Activated naive CD8-positive, alpha-beta T cell treated with anti-CD3 and anti-CD28 coated beads for 36 hours (primary cell): ENCODE measurements at regions not wholly inside any gene's neighbourhood (a gene's known extent, or its start where the extent isn't known, plus 50 kb on each side); places are given as distances from the start of the nearest gene placed in this dataset.
A peak's percentile ranks its signal among the peaks of the same experiment; 100 is the strongest.

ENCODE experiments used
- DNase-seq: peaks from one replicate; pipeline ENCODE4 v3.0.0; 2021
- H3K27ac Mint-ChIP-seq: one replicate; pipeline ENCODE4 v1.8.0; 2022; ENCODE audit warnings: mild to moderate bottlenecking, moderate library complexity, mixed read lengths
- H3K27me3 Mint-ChIP-seq: one replicate; pipeline ENCODE4 v1.8.0; 2022; ENCODE audit warnings: mild to moderate bottlenecking, mixed read lengths
- H3K36me3 Mint-ChIP-seq: one replicate; pipeline ENCODE4 v1.8.0; 2021; ENCODE audit warnings: mild to moderate bottlenecking, mixed read lengths
- H3K4me1 Mint-ChIP-seq: one replicate; pipeline ENCODE4 v1.8.0; 2021; ENCODE audit warnings: mixed read lengths
- H3K4me3 Mint-ChIP-seq: one replicate; pipeline ENCODE4 v1.8.0; 2022; ENCODE audit warnings: mild to moderate bottlenecking, moderate library complexity, mixed read lengths
- H3K9me3 Mint-ChIP-seq: one replicate; pipeline ENCODE4 v1.8.0; 2022; ENCODE audit warnings: mixed read lengths

DNA sequence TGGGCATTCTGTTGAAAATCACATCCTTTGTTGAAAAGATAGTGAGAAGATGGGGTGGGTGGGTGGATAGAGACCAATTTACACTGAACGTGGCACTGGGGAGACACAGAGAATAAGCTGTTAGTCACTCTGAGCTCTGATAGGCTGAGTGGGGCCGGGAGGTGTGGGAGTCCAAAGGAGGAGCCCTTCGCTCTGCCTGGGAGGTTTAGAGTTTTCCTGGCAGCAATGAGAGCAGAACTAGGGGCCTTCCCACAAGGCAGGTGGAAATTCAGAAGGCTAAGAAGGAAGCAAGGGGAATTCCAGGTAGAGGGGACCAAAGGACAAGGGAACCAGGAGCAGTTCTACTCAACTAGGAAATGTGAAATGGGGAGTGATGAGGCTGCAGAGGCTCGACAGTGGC lies 272.7 kb downstream of the RPLP1 start:
- no peak for DNase-seq
- Mint-ChIP-seq H3K27ac (no peak overlapping the region), H3K9me3 (peaks cover 4% of the 10 kb centered on the region), H3K4me3 (no peak overlapping the region), H3K4me1 (peaks cover 54% of the 10 kb centered on the region), H3K36me3 (peaks cover 2% of the 10 kb centered on the region), H3K27me3 (peaks cover 6% of the 10 kb centered on the region)

DNA sequence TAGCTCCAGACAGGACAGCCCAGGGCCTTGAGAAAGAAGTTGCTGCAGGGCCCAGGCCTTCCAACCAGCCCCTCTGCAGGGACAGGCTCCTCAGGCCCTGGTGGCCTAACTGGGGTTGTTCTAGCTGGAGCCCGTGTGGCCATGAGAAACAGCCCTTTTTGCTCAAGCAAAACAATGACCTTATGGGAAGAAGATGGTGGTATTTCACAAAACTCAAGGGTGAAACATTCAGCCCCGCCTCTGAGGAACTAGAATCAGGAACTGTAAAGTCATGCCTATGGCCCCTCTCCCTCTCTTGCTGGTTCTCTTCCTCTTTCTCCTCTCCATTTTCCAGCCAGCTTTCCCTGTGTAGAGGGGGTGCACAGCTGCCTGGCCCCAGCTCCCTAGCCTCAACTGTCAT lies 273.3 kb downstream of the RPLP1 start:
- Mint-ChIP-seq H3K9me3 (no peaks in the 10 kb centered on the region), H3K27ac (no peak overlapping the region), H3K27me3 (peaks cover 6% of the 10 kb centered on the region), H3K4me1 (peaks cover 48% of the 10 kb centered on the region), H3K4me3 (no peak overlapping the region), H3K36me3 (peaks cover 2% of the 10 kb centered on the region)
- DNase-seq = no peak

DNA sequence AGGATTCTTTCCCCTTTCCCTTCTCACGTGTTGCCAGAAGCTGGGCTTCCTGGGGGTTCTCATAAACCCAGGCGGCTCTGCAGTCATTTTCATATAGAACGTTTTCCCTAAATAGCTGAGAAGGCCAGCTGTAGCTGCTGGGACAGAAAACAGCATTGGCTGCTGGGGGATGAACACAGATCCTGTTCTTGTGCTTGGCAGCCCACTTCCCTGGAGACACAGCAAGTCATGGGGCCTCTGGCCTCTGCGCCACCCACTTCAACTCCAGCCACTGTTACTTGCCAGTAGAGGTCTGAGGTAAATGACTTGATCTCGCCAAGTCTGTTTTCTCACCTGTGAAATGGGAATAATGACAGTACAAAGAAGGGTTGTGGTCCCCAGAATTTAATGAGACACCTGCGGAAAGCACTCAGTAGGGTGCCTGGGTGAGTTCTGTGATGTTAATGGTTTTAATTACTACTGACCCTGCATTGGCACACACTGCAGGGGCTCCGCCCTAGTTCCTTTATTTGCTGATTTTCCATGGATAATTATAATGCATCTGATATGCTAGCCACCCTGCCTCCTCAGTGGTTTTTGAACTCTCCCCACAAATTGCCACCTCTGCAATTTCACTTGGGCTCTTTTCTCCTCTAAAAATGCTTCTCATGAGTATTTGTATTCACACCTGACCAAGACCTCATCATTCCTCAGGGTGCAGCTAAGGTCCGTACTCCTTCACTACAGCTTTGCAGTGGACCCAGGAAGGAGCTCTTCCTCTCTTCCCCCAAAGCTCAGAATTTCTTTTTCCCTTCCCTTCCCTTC lies 274.7 kb downstream of the RPLP1 start:
- H3K4me3 Mint-ChIP-seq = no peak overlapping the region
- no peak overlapping the region for H3K27ac Mint-ChIP-seq
- H3K36me3 Mint-ChIP-seq = no peaks in the 10 kb centered on the region
- no peaks in the 10 kb centered on the region for H3K9me3 Mint-ChIP-seq
- DNase-seq = no peak
- H3K27me3 Mint-ChIP-seq = peaks cover 6% of the 10 kb centered on the region
- H3K4me1 Mint-ChIP-seq = peaks cover 35% of the 10 kb centered on the region

DNA sequence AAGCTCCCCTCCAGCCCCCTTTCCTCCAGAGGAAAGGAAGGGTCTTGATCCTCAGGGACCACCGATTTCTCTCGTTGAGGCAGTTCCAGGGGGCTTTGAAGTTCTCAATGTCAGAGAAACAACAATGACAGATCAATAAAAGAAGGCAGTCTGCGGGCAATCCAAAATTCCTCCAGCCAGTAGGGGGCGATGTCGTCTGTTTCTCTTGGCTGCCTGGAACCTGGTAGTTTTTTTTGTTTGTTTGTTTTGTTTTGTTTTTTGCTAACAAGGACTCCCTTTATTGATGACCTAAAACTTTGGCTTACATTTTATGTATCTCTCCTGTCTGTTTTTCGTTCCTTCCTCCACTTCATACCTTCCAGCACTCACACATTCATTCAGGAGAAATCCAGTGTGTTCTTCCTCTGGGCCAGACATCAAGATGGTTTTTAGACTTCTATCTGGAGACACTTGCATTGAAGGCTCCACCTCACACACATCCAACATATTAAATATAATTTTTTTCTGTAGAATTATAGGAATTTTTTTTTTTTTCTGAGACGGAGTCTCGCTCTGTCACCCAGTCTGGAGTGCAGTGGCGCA lies 276.6 kb downstream of the RPLP1 start:
- peaks cover 14% of the 10 kb centered on the region for H3K27me3 Mint-ChIP-seq
- peaks cover 23% of the 10 kb centered on the region for H3K4me1 Mint-ChIP-seq
- no peak overlapping the region for H3K27ac Mint-ChIP-seq
- no peaks in the 10 kb centered on the region for H3K36me3 Mint-ChIP-seq
- no peak overlapping the region for H3K4me3 Mint-ChIP-seq
- no peaks in the 10 kb centered on the region for H3K9me3 Mint-ChIP-seq
- DNase-seq = peak; percentile 49

DNA sequence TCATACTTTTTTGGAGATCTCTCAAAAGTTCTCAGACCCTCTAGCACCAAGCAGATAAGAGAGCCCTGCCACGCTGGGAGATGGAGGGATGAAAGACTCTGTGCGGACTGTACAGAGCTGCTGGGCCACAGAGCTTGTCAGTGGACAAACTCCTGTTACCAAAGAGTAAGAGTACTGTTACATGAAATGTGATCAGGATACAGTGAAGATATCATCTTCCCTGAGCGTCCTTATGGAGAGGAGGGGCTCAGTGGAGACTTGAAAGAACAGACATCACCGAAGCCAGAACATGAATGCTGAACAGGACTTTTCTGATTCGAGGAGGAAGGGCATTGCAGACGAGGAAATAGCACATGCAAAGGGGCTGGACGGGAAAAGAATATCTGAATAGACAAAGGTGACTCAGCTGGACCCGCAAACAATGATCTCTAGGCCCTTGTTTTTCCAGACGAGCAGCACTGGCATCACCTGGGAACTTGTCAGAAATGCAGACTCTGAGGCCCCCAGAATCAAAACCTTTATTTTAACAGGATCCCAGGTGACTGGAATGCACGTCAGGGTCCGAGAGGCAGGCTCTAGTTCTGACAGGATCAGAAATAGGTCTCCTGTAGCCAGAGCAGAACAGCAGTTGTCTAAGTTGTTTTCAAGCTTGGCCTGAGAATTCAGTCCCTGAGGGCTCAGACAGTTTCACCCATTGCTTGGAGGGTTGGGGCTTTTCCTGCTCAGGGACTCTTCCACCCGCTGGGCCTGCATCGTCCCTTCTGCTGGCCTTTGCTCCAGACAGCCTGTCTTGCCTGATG lies 277.9 kb downstream of the RPLP1 start:
- no peaks in the 10 kb centered on the region for H3K9me3 Mint-ChIP-seq
- peaks cover 14% of the 10 kb centered on the region for H3K27me3 Mint-ChIP-seq
- H3K27ac Mint-ChIP-seq = peak overlapping the region; percentile 7
- no peaks in the 10 kb centered on the region for H3K36me3 Mint-ChIP-seq
- no peak overlapping the region for H3K4me3 Mint-ChIP-seq
- H3K4me1 Mint-ChIP-seq = peaks cover 14% of the 10 kb centered on the region
- no peak for DNase-seq

DNA sequence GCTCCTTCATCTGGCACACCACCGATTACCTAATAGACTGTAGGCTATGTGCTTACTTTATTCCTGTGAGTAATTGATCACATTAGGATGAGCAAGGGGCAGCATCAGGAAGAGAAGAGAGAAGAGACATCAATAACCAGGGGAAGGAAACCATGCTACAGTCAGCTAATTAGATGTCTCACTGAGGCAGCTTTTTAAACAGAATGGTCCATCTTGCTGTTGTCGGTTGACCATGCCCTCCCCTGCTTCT lies 278.4 kb downstream of the RPLP1 start:
- no peak for DNase-seq
- H3K36me3 Mint-ChIP-seq = no peaks in the 10 kb centered on the region
- peaks cover 14% of the 10 kb centered on the region for H3K27me3 Mint-ChIP-seq
- no peaks in the 10 kb centered on the region for H3K9me3 Mint-ChIP-seq
- no peak overlapping the region for H3K27ac Mint-ChIP-seq
- H3K4me1 Mint-ChIP-seq = peaks cover 13% of the 10 kb centered on the region
- H3K4me3 Mint-ChIP-seq = no peak overlapping the region

DNA sequence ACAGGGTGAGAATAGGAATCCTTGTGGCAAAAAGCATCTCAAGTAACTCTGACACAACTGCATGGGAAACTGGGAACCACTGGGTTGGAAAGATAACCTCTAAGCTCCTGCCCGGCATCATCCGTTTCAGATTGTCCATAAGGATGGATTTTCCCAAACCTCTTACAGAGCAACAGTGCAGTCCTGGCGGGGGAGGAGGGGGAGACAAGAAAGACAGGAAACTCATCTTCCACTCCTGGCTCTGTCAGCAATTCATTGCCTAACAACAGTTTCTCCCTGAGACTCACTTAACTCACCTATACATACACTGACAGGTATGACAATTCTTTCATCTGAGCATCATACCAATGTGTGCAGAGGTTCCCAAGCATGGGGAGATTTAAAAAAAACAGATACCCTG lies 279.0 kb downstream of the RPLP1 start:
- Mint-ChIP-seq H3K4me1 (peaks cover 10% of the 10 kb centered on the region), H3K27me3 (peaks cover 11% of the 10 kb centered on the region), H3K9me3 (no peaks in the 10 kb centered on the region), H3K4me3 (no peak overlapping the region), H3K27ac (no peak overlapping the region), H3K36me3 (no peaks in the 10 kb centered on the region)
- no peak for DNase-seq

DNA sequence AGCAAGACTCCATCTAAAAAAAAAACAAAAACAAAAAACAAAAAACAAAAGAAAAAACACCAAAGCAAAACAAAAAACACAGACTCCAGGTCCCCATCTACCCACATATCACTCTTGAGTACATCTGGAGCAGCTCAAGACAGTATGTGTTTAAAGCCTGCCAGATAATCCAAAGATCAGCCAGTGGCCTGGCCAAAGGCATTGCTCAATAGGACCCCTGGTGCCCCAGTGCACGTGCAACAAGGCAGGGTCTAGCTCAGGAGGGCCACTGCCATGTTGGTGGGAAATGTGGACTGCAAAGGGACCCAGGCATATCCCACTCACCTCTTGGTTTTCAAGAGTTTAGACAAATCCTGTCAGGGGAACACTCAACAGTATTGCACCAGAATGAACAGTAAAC lies 279.5 kb downstream of the RPLP1 start:
- Mint-ChIP-seq H3K9me3 (no peaks in the 10 kb centered on the region), H3K4me1 (peaks cover 8% of the 10 kb centered on the region), H3K36me3 (no peaks in the 10 kb centered on the region), H3K27me3 (peaks cover 14% of the 10 kb centered on the region), H3K27ac (no peak overlapping the region), H3K4me3 (no peak overlapping the region)
- DNase-seq = no peak

DNA sequence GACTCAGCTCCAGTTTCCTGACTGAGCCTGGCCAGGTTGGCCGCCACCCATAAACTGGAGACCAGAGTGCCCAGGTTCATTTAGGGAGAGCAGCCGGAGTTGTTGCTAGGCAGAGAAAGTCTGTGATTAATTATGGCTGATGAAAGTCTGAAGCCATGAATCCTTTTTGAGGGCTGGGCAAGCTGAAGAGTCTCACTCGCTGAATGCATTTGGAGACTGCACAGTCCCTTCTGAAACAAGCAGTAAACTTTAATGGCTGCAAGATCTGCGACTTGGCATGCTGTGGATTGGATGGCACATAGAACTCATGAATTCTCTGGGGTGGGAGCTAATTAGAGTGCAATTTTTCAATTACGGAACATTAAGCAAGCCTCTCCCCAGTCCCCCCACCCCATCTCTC lies 282.1 kb downstream of the RPLP1 start:
- no peak for DNase-seq
- H3K27me3 Mint-ChIP-seq = peaks cover 13% of the 10 kb centered on the region
- no peak overlapping the region for H3K4me3 Mint-ChIP-seq
- H3K36me3 Mint-ChIP-seq = no peaks in the 10 kb centered on the region
- no peaks in the 10 kb centered on the region for H3K9me3 Mint-ChIP-seq
- no peaks in the 10 kb centered on the region for H3K4me1 Mint-ChIP-seq
- no peak overlapping the region for H3K27ac Mint-ChIP-seq

DNA sequence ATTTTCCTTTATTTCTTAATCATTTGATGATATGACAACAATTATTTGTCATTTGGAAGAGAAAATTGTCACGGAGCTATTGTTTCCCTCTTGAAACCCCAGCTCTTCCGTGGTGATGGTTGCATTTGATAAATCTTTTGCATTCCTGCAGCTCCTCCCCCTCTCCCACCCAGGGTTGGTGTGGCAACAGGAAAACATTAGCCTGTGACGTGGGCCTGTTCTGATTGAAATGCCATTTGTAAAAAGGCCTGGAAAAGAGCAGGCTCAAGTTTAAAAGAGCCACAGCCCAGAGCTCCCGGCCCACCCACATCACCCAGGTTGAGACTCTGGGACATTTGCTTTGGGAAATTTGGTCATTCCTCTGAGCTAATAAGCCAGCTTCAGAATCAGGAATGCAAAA lies 282.5 kb downstream of the RPLP1 start:
- Mint-ChIP-seq H3K4me3 (no peak overlapping the region), H3K36me3 (no peaks in the 10 kb centered on the region), H3K4me1 (no peaks in the 10 kb centered on the region), H3K27ac (no peak overlapping the region), H3K27me3 (peaks cover 13% of the 10 kb centered on the region), H3K9me3 (no peaks in the 10 kb centered on the region)
- DNase-seq = no peak

DNA sequence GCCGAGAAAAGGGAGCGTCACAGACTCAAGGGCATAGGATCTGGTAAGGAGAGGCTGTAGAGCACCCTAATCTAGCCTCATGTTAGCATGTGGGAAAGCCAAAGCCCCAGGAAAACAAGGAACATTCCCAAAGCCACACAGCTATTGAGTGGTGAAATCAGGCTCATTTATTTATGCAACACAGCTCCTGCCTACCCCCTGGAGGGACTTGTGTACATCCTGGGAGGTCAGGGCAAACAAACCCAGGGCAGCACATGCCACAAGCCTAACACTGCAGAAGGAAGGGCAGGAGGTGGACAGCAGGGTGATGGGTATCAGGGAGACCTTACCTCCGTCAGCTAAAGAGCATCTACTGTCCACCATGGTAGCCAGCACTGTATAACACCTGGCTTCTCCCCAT lies 283.5 kb downstream of the RPLP1 start:
- DNase-seq = no peak
- Mint-ChIP-seq H3K27ac (no peak overlapping the region), H3K4me1 (no peaks in the 10 kb centered on the region), H3K9me3 (no peaks in the 10 kb centered on the region), H3K4me3 (no peak overlapping the region), H3K27me3 (peaks cover 13% of the 10 kb centered on the region), H3K36me3 (no peaks in the 10 kb centered on the region)

DNA sequence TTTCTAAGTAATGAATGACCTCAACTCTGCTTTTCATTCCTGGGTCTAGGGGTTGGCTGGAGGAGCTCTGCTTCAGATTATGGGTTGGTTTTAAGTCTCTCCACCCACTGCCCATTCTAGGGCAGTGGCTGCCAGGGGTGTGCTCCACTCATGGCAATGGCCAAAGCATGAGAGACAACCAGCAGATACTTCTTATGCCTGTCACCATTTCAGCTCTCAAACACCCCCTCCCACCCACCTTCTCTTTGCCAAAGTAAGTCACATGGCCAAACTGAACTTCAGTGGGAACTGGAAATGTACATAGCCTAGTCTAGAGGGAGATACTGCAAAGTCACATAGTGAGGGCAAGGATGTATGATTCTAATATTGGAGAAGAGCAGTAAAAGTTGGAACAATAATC lies 285.3 kb downstream of the RPLP1 start:
- no peak overlapping the region for H3K4me3 Mint-ChIP-seq
- no peaks in the 10 kb centered on the region for H3K36me3 Mint-ChIP-seq
- H3K9me3 Mint-ChIP-seq = no peaks in the 10 kb centered on the region
- no peak overlapping the region for H3K27ac Mint-ChIP-seq
- H3K4me1 Mint-ChIP-seq = peaks cover 4% of the 10 kb centered on the region
- DNase-seq = no peak
- H3K27me3 Mint-ChIP-seq = peaks cover 13% of the 10 kb centered on the region

DNA sequence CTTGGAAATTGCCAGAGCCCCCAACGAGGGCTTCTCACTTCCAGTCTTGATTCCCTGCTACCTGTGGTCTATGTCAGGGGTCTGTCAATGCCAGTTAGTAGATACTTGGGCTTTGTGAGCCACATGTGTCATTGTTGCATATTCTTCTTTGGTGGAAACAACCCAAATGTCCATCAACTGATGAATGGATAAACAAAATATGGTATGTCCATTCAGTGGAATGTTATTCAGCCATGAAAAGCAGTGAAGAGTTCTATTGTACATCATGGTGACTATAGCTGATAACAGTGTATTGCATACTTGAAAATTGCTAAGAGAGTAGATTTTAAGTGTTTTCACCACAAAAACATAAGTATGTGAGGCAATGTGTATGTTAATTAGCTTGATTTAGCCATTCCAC lies 288.1 kb downstream of the RPLP1 start:
- Mint-ChIP-seq H3K9me3 (no peaks in the 10 kb centered on the region), H3K4me3 (no peak overlapping the region), H3K27me3 (peaks cover 20% of the 10 kb centered on the region), H3K36me3 (no peaks in the 10 kb centered on the region), H3K27ac (no peak overlapping the region), H3K4me1 (peaks cover 23% of the 10 kb centered on the region)
- DNase-seq = no peak

DNA sequence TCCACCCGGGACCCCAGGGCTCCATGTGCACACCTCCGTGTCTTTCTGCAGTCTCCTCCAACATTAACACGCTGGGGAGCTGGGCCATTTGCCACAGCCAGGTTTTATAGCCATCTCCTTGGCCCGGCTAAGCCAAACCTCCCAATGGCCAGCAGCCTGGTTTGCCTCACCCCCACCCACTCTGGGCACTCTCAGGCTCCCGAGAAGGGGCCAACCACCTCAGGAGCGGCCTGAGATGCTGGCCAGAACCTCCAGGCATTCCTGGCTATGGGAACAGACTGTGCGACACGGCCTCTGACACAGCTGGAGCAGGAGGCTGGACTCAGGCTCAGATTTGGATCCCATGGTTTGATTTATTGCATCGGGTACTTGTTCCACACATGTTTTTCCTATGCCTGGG lies 289.7 kb downstream of the RPLP1 start:
- no peak overlapping the region for H3K4me3 Mint-ChIP-seq
- no peak overlapping the region for H3K27ac Mint-ChIP-seq
- no peak for DNase-seq
- no peaks in the 10 kb centered on the region for H3K9me3 Mint-ChIP-seq
- H3K36me3 Mint-ChIP-seq = no peaks in the 10 kb centered on the region
- H3K27me3 Mint-ChIP-seq = peaks cover 24% of the 10 kb centered on the region
- H3K4me1 Mint-ChIP-seq = peaks cover 25% of the 10 kb centered on the region

DNA sequence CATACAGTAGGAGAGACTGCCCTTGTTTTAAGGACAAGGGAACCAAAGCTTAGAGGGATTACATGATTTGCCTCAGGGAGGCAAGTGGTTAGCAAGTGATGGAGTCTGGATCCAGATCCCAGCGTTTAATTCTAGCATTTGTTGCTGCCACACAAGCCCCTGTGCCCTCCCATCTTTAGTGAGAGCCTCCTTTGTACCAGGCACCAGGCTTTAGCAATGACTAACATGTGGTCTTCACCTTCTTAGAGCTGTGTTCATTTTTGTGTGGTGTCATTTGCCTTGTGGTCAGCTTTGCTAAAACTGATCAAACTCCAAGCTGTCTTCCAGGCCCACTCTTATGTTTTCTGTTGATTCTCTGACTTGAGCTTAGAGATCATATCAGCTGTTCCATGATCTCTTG lies 290.5 kb downstream of the RPLP1 start:
- H3K4me3 Mint-ChIP-seq = no peak overlapping the region
- H3K36me3 Mint-ChIP-seq = no peaks in the 10 kb centered on the region
- peaks cover 25% of the 10 kb centered on the region for H3K4me1 Mint-ChIP-seq
- H3K9me3 Mint-ChIP-seq = no peaks in the 10 kb centered on the region
- H3K27ac Mint-ChIP-seq = no peak overlapping the region
- H3K27me3 Mint-ChIP-seq = peaks cover 26% of the 10 kb centered on the region
- DNase-seq = no peak
